Type B pancreatic cell (in vitro differentiated cells): ENCODE measurements at regions not wholly inside any gene's neighbourhood (a gene's known extent, or its start where the extent isn't known, plus 50 kb on each side); places are given as distances from the start of the nearest gene placed in this dataset.

Source experiments
- DNase-seq: peaks from one replicate; pipeline ENCODE4 v3.0.0; 2021; ENCODE audit warnings: mixed read lengths; ENCODE audit not compliant: unreplicated experiment; ENCODE audit errors: extremely low spot score
- H3K27ac Mint-ChIP-seq: 2 replicates; pipeline ENCODE4 v1.8.0; 2021; ENCODE audit warnings: mild to moderate bottlenecking, mixed read lengths
- H3K27me3 Mint-ChIP-seq: 2 replicates; pipeline ENCODE4 v1.8.0; 2021; ENCODE audit warnings: mixed read lengths
- H3K36me3 Mint-ChIP-seq: 2 replicates; pipeline ENCODE4 v1.8.0; 2021; ENCODE audit warnings: mixed read lengths
- H3K4me1 Mint-ChIP-seq: one replicate; pipeline ENCODE4 v1.8.0; 2021; ENCODE audit warnings: mixed read lengths; ENCODE audit not compliant: unreplicated experiment
- H3K4me3 Mint-ChIP-seq: 2 replicates; pipeline ENCODE4 v1.8.0; 2021; ENCODE audit warnings: mild to moderate bottlenecking, mixed read lengths
- H3K9me3 Mint-ChIP-seq: 2 replicates; pipeline ENCODE4 v1.8.0; 2021; ENCODE audit warnings: mixed read lengths
- TF ChIP-seq, protein P1 (sequence below): fragments of 200-600 bp; sonication (generic); conservative IDR thresholded peaks from 2 replicates; pipeline ENCODE4 v1.5.0; 2021; ENCODE audit warnings: antibody characterized with exemption, mild to moderate bottlenecking

DNA sequence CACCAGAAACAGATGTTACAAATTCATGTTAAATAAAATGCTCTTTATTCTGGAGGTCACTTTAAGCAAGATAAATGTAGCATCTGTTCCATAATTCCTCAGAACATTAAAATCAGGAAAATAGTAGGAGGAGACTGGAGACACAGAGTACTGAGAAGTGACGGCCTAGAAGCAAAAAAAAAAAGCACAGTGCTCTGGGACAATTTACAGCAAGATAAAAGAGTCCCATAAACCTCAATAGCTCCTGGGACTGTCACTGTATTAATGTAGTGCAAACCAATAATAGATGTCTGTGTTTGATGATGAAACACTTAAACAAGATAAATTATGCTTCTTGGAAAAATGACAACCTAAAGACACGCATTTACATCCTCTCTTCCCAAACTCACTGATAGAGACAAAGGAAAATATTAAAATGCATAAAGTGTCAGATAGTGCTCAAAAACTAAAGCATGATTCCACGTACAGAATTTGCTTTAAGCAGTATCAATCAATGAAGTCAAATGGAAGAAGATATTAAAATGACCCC is 338.8 kb upstream of the REG3G start:
- Mint-ChIP-seq H3K4me1 (no peaks in the 10 kb centered on the region), H3K27ac (no peak overlapping the region), H3K27me3 (no peaks in the 10 kb centered on the region), H3K4me3 (no peak overlapping the region), H3K36me3 (no peaks in the 10 kb centered on the region), H3K9me3 (peaks cover 5% of the 10 kb centered on the region)
- DNase-seq = no peak
- TF ChIP-seq, protein P1, sequence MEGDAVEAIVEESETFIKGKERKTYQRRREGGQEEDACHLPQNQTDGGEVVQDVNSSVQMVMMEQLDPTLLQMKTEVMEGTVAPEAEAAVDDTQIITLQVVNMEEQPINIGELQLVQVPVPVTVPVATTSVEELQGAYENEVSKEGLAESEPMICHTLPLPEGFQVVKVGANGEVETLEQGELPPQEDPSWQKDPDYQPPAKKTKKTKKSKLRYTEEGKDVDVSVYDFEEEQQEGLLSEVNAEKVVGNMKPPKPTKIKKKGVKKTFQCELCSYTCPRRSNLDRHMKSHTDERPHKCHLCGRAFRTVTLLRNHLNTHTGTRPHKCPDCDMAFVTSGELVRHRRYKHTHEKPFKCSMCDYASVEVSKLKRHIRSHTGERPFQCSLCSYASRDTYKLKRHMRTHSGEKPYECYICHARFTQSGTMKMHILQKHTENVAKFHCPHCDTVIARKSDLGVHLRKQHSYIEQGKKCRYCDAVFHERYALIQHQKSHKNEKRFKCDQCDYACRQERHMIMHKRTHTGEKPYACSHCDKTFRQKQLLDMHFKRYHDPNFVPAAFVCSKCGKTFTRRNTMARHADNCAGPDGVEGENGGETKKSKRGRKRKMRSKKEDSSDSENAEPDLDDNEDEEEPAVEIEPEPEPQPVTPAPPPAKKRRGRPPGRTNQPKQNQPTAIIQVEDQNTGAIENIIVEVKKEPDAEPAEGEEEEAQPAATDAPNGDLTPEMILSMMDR = no peak

DNA sequence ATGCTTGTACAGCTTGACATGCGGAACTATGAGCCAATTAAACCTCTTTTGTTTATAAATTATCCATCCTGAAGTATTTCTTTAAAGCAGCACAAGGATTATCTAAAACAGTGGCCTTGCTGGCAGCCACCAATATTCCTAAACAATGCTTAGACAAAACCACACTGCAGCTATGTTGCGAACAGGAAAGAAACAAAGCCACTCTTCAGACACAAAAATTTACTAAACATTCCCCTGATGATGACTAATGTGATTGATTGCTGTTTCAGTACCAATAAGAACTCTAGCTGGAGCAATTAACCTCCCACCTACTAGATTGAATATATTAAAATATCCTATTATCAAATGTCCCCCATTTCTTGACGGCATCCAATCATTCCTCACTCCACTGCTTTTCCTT is 325.8 kb upstream of the REG3G start:
- H3K27ac Mint-ChIP-seq = no peak overlapping the region
- TF ChIP-seq, protein P1 = no peak

DNA sequence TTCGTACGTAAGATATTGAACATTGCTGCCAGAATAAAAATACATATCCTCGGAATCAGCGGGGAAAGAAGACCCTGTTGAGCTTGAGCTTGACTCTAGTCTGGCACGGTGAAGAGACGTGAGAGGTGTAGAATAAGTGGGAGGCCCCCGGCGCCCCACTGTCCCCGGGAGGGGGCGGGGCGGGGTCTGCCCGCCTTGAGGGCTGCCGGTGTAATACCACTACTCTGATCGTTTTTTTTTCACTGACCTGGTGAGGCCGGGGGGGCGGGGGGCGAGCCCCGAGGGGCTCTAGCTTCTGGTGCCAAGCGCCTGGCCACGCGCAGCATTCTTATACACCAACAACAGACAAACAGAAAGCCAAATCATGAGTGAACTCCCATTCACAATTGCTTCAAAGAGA is 324.0 kb upstream of the REG3G start:
- no peak overlapping the region for H3K4me3 Mint-ChIP-seq
- no peaks in the 10 kb centered on the region for H3K4me1 Mint-ChIP-seq
- no peak for DNase-seq
- H3K9me3 Mint-ChIP-seq = no peaks in the 10 kb centered on the region
- no peak overlapping the region for H3K27ac Mint-ChIP-seq
- no peaks in the 10 kb centered on the region for H3K36me3 Mint-ChIP-seq
- TF ChIP-seq, protein P1 = no peak
- no peaks in the 10 kb centered on the region for H3K27me3 Mint-ChIP-seq

More for the DNA sequence above, 325.8 kb upstream of the REG3G start:
- H3K9me3 Mint-ChIP-seq = no peaks in the 10 kb centered on the region
- no peaks in the 10 kb centered on the region for H3K36me3 Mint-ChIP-seq
- H3K27me3 Mint-ChIP-seq = no peaks in the 10 kb centered on the region
- no peak for DNase-seq
- no peak overlapping the region for H3K4me3 Mint-ChIP-seq
- no peaks in the 10 kb centered on the region for H3K4me1 Mint-ChIP-seq

DNA sequence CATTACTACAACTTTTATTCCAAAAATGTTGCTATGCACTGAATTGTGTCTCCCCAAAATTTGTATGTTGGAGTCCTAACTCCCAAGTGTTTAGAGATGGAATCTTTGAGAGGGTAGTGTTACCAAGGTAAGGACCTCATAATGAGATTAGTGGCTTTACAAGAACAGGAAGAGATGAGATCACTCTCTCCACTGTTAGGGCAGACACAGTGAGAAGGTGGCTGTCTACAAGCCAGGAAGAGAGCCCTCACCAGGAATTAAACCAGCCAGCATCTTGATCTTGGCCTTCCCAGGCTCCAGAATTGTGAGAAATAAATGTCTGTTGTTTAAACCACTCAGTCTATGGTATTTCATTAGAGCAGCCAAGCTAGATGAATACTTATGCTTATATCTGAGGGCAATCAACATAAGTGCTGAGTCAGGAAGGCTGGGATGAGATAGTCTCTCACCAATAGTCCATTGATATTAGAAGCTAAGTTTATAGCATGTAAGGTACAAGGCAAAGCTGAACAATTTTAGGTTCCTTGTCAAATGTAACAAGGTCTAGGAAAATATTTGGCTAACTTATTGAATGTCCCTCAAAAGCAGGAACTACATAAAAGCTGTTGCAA is 317.6 kb upstream of the REG3G start:
- H3K27me3 Mint-ChIP-seq = no peaks in the 10 kb centered on the region
- no peaks in the 10 kb centered on the region for H3K9me3 Mint-ChIP-seq
- H3K4me1 Mint-ChIP-seq = no peaks in the 10 kb centered on the region
- TF ChIP-seq, protein P1 = no peak
- H3K27ac Mint-ChIP-seq = no peak overlapping the region
- no peak for DNase-seq
- no peaks in the 10 kb centered on the region for H3K36me3 Mint-ChIP-seq
- no peak overlapping the region for H3K4me3 Mint-ChIP-seq

DNA sequence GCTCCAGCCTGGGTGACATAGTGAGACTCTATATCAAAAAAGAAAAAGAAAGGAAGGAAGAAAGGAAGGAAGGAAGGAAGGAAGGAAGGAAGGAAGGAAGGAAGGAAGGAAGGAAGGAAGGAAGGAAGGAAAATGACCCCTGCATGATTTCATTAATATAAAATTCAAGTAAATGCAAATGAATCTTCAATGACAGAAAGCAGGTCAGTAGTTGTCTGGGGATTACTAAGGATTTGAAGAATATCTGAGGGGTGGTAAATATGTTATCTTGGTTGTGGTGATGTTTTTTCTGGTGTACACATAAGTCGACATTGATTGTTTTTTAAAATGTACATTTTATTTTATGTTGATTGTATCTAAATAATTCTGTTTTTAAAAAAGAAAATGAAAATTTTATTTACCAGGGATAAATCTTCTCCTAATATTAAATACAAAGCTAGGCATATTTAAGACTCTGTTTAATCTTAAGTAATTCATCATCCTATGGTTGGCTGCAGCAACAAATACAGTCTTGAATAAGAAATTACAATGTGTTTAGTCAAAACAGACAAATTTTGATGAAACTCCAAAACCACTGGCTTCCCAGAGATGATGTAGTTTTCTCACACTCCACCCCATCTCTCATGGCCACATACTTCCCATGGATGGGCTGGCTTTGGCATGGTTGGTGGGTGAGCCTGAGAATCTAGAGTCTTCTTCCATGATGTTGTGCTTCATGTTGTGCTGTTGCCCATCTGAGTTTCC is 314.7 kb upstream of the REG3G start:
- no peaks in the 10 kb centered on the region for H3K9me3 Mint-ChIP-seq
- H3K4me1 Mint-ChIP-seq = no peaks in the 10 kb centered on the region
- TF ChIP-seq, protein P1 = no peak
- no peaks in the 10 kb centered on the region for H3K36me3 Mint-ChIP-seq
- no peak overlapping the region for H3K4me3 Mint-ChIP-seq
- DNase-seq = no peak
- H3K27ac Mint-ChIP-seq = no peak overlapping the region
- no peaks in the 10 kb centered on the region for H3K27me3 Mint-ChIP-seq
